ENCODE measurements at regions not wholly inside any gene's neighbourhood (a gene's known extent, or its start where the extent isn't known, plus 50 kb on each side); places are given as distances from the start of the nearest gene placed in this dataset.

GRCh38 chr12:60803147-60803546 lies 1207.3 kb downstream of the SLC16A7 start:
- DNase-seq, result no peak

- no peak for DNase-seq
Observed at GRCh38 chr12:60805364-60805763, 1209.5 kb downstream of the SLC16A7 start.

- no peak for DNase-seq
Observed at GRCh38 chr12:60819794-60820193, 1224.0 kb downstream of the SLC16A7 start.

GRCh38 chr12:60822580-60822979 lies 1226.8 kb downstream of the SLC16A7 start:
- no peak for DNase-seq

- DNase-seq, result no peak
Observed at GRCh38 chr12:60830381-60830780, 1234.6 kb downstream of the SLC16A7 start.

GRCh38 chr12:60832290-60832689 lies 1236.5 kb downstream of the SLC16A7 start:
- no peak for DNase-seq

- no peak for DNase-seq
Observed at GRCh38 chr12:60834372-60834771, 1238.5 kb downstream of the SLC16A7 start.

- DNase-seq, result no peak
Observed at GRCh38 chr12:60834806-60835205, 1239.0 kb downstream of the SLC16A7 start.

- no peak for DNase-seq
Observed at GRCh38 chr12:60836651-60837050, 1240.8 kb downstream of the SLC16A7 start.

- no peak for DNase-seq
Observed at GRCh38 chr12:60842181-60842580, 1246.4 kb downstream of the SLC16A7 start.

- DNase-seq, result no peak
Observed at GRCh38 chr12:60844101-60844500, 1248.3 kb downstream of the SLC16A7 start.

- DNase-seq, result no peak
Observed at GRCh38 chr12:60844875-60845274, 1249.0 kb downstream of the SLC16A7 start.

- DNase-seq, result no peak
Observed at GRCh38 chr12:60845696-60846095, 1249.9 kb downstream of the SLC16A7 start.

GRCh38 chr12:60847281-60847680 lies 1251.5 kb downstream of the SLC16A7 start:
- DNase-seq, result no peak

GRCh38 chr12:60849723-60850122 lies 1253.9 kb downstream of the SLC16A7 start:
- DNase-seq, result no peak

GRCh38 chr12:60853407-60853806 lies 1257.6 kb downstream of the SLC16A7 start:
- DNase-seq, result no peak

GRCh38 chr12:60863421-60863820 lies 1267.6 kb downstream of the SLC16A7 start:
- no peak for DNase-seq

- DNase-seq, result no peak
Observed at GRCh38 chr12:60872219-60872618, 1276.4 kb downstream of the SLC16A7 start.

- no peak for DNase-seq
Observed at GRCh38 chr12:60872850-60873713, 1277.3 kb downstream of the SLC16A7 start.

GRCh38 chr12:60874091-60874490 lies 1278.3 kb downstream of the SLC16A7 start:
- DNase-seq, result no peak

GRCh38 chr12:60920841-60921495 lies 1325.1 kb downstream of the SLC16A7 start:
- no peak for DNase-seq

- DNase-seq, result no peak
Observed at GRCh38 chr12:60921541-60921940, 1325.7 kb downstream of the SLC16A7 start.

- no peak for DNase-seq
Observed at GRCh38 chr12:60926256-60926655, 1330.4 kb downstream of the SLC16A7 start.

- DNase-seq, result no peak
Observed at GRCh38 chr12:60930151-60930550, 1330.1 kb upstream of the USP15 start.
